ENCODE measurements at regions not wholly inside any gene's neighbourhood (a gene's known extent, or its start where the extent isn't known, plus 50 kb on each side); places are given as distances from the start of the nearest gene placed in this dataset.

GRCh38 chr3:72582963-72583362 is 265.3 kb downstream of the SHQ1 start:
- H3K4me1 Mint-ChIP-seq = peaks cover 2% of the 10 kb centered on the region
- H3K36me3 Mint-ChIP-seq = no peaks in the 10 kb centered on the region
- TF ChIP-seq CTCF (IDR thresholded peaks at IDR 0.05) = no peak
- Histone ChIP-seq H3K36me3 (replicated peaks in 1 of 2; ENCODE audit: control insufficient read depth in 1 of 2, insufficient read depth in 2 of 2, low read length in 2 of 2) (no peaks in the 10 kb centered on the region), H3K27me3 (ENCODE audit: control insufficient read depth in 2 of 2, insufficient read depth in 2 of 2, low read length in 2 of 2) (no peaks in the 10 kb centered on the region), H3K9ac (ENCODE audit: insufficient read depth, low read length, poor library complexity, severe bottlenecking) (no peak overlapping the region), H2AFZ (ENCODE audit: insufficient read depth, low read depth, low read length, poor library complexity, severe bottlenecking) (no peak overlapping the region), H4K20me1 (ENCODE audit: insufficient read depth, low read length) (no peaks in the 10 kb centered on the region), H3K27ac (ENCODE audit: low read depth in 1 of 2, low read length in 2 of 2) (no peak overlapping the region), H3K4me1 (ENCODE audit: control insufficient read depth in 1 of 2, insufficient read depth in 2 of 2, low read length in 2 of 2) (no peaks in the 10 kb centered on the region), H3K9me3 (replicated peaks in 1 of 2; ENCODE audit: control insufficient read depth in 1 of 2, insufficient read depth in 1 of 2, low read length in 2 of 2) (no peaks in the 10 kb centered on the region), H3K79me2 (ENCODE audit: insufficient read depth, low read length) (no peaks in the 10 kb centered on the region), H3K4me2 (replicated peaks; ENCODE audit: extremely low read depth, low read length, poor library complexity, severe bottlenecking) (no peak overlapping the region), H3K4me3 (replicated peaks in 1 of 3; ENCODE audit: low read depth in 2 of 3, low read length in 3 of 3) (no peak overlapping the region)
- H3K9me3 Mint-ChIP-seq = no peaks in the 10 kb centered on the region
- WGBS (ENCODE audit: insufficient coverage) = 95% methylated on average over 3 of the region's 7 CpGs
- H3K27me3 Mint-ChIP-seq (ENCODE audit: low read depth in 3 of 3) = peaks cover 0 to 2% (median 2%) of the 10 kb centered on the region in 3 donors
- no peak for DNase-seq
- H3K27ac Mint-ChIP-seq = peak overlapping the region in 1 of 7 donors; percentile 12
- H3K4me3 Mint-ChIP-seq = no peak overlapping the region
- intact Hi-C loops (cut with micrococcal nuclease) = no loop called here

- no peaks in the 10 kb centered on the region for H4K20me1 ChIP-seq (ENCODE audit: insufficient read depth, low read length)
- no peak overlapping the region for H3K4me3 ChIP-seq (replicated peaks in 1 of 3; ENCODE audit: low read depth in 2 of 3, low read length in 3 of 3)
- no peaks in the 10 kb centered on the region for H3K36me3 ChIP-seq (replicated peaks in 1 of 2; ENCODE audit: control insufficient read depth in 1 of 2, insufficient read depth in 2 of 2, low read length in 2 of 2)
- Mint-ChIP-seq H3K4me3 (no peak overlapping the region), H3K4me1 (no peaks in the 10 kb centered on the region), H3K27ac (peak overlapping the region in 1 of 7 donors; percentile 12), H3K9me3 (no peaks in the 10 kb centered on the region), H3K36me3 (no peaks in the 10 kb centered on the region), H3K27me3 (ENCODE audit: low read depth in 3 of 3) (peaks cover 1 to 2% (median 2%) of the 10 kb centered on the region in 3 donors)
- no peak for DNase-seq
- H3K9me3 ChIP-seq (replicated peaks in 1 of 2; ENCODE audit: control insufficient read depth in 1 of 2, insufficient read depth in 1 of 2, low read length in 2 of 2) = no peaks in the 10 kb centered on the region
- TF ChIP-seq CTCF (IDR thresholded peaks at IDR 0.05) = no peak
- no peak overlapping the region for H3K9ac ChIP-seq (ENCODE audit: insufficient read depth, low read length, poor library complexity, severe bottlenecking)
- peak overlapping the region; percentile 11 for H2AFZ ChIP-seq (ENCODE audit: insufficient read depth, low read depth, low read length, poor library complexity, severe bottlenecking)
- no peaks in the 10 kb centered on the region for H3K79me2 ChIP-seq (ENCODE audit: insufficient read depth, low read length)
- intact Hi-C loops (cut with micrococcal nuclease) = no loop called here
- no peak overlapping the region for H3K27ac ChIP-seq (ENCODE audit: low read depth in 1 of 2, low read length in 2 of 2)
- WGBS (ENCODE audit: insufficient coverage) = 33% methylated on average over 1 of the region's 6 CpGs
- H3K4me2 ChIP-seq (replicated peaks; ENCODE audit: extremely low read depth, low read length, poor library complexity, severe bottlenecking) = no peak overlapping the region
- H3K27me3 ChIP-seq (ENCODE audit: control insufficient read depth in 2 of 2, insufficient read depth in 2 of 2, low read length in 2 of 2) = no peaks in the 10 kb centered on the region
- H3K4me1 ChIP-seq (ENCODE audit: control insufficient read depth in 1 of 2, insufficient read depth in 2 of 2, low read length in 2 of 2) = no peaks in the 10 kb centered on the region
Measured at GRCh38 chr3:72582211-72582878, 265.9 kb downstream of the SHQ1 start.
